ENCODE measurements at regions not wholly inside any gene's neighbourhood (a gene's known extent, or its start where the extent isn't known, plus 50 kb on each side); places are given as distances from the start of the nearest gene placed in this dataset.

DNA sequence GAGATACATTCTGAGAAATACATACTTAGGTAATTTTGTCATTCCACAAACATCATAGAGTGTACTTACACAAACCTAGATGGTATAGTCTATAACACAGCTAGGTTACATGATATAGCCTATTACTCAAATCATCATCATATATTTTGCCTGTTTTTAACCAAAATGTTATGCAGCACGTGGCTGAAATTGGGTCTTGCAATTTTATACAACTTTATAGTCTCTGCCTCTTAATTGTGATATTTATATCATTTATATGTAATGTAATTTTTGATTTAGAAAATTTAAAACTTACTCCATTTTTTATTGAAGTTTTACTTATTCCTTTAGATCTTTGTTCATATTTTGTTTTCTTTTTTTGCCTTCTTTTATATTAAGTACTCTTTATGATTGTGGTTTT, 350.7 kb upstream of the DCN start:
- no peak overlapping the region for H3K4me2 ChIP-seq (ENCODE audit: insufficient read depth, low read length)
- no peaks in the 10 kb centered on the region for H4K20me1 ChIP-seq (ENCODE audit: insufficient read depth, low read length)
- DNase-seq (no peak), ATAC-seq (ENCODE audit: insufficient read depth, low read depth) (no peak)
- no peaks in the 10 kb centered on the region for H3K79me2 ChIP-seq (ENCODE audit: insufficient read depth, low read length)
- no peak for TF ChIP-seq EZH2 (IDR thresholded peaks at IDR 0.05; ENCODE audit: borderline replicate concordance, low read depth, low read length, severe bottlenecking)
- no peak for TF ChIP-seq CTCF (IDR thresholded peaks at IDR 0.05; ENCODE audit: borderline replicate concordance, extremely low read depth, low read length, poor library complexity, severe bottlenecking)
- no peak overlapping the region for H3K27ac ChIP-seq (ENCODE audit: low read length)
- H3K36me3 ChIP-seq (ENCODE audit: insufficient read depth, low read length) = no peaks in the 10 kb centered on the region
- H3K4me3 ChIP-seq (ENCODE audit: low read depth in 1 of 2, low read length in 2 of 2) = no peak overlapping the region
- H3K4me1 ChIP-seq (ENCODE audit: insufficient read depth, low read length) = no peaks in the 10 kb centered on the region
- no peaks in the 10 kb centered on the region for H3K27me3 ChIP-seq (ENCODE audit: insufficient read depth, low read length, poor library complexity)
- no peak overlapping the region for H3K9ac ChIP-seq (ENCODE audit: low read depth, low read length)
- H3K9me3 ChIP-seq (ENCODE audit: insufficient read depth, low read length, severe bottlenecking) = peaks cover 13% of the 10 kb centered on the region
- H2AFZ ChIP-seq (ENCODE audit: low read depth, low read length) = no peak overlapping the region

GRCh38 chr12:91529829-91530228, 347.2 kb upstream of the DCN start:
- Histone ChIP-seq H3K27me3 (ENCODE audit: insufficient read depth, low read length, poor library complexity) (no peaks in the 10 kb centered on the region), H3K27ac (ENCODE audit: low read length) (no peak overlapping the region), H3K4me1 (ENCODE audit: insufficient read depth, low read length) (no peaks in the 10 kb centered on the region), H3K9ac (ENCODE audit: low read depth, low read length) (no peak overlapping the region), H3K36me3 (ENCODE audit: insufficient read depth, low read length) (no peaks in the 10 kb centered on the region), H3K9me3 (ENCODE audit: insufficient read depth, low read length, severe bottlenecking) (peaks cover 13% of the 10 kb centered on the region), H3K4me2 (ENCODE audit: insufficient read depth, low read length) (no peak overlapping the region), H3K4me3 (ENCODE audit: low read depth in 1 of 2, low read length in 2 of 2) (no peak overlapping the region), H4K20me1 (ENCODE audit: insufficient read depth, low read length) (no peaks in the 10 kb centered on the region), H3K79me2 (ENCODE audit: insufficient read depth, low read length) (no peaks in the 10 kb centered on the region), H2AFZ (ENCODE audit: low read depth, low read length) (no peak overlapping the region)
- ATAC-seq (ENCODE audit: insufficient read depth, low read depth) (no peak), DNase-seq (no peak)
- TF ChIP-seq EZH2 (IDR thresholded peaks at IDR 0.05; ENCODE audit: borderline replicate concordance, low read depth, low read length, severe bottlenecking) (no peak), CTCF (IDR thresholded peaks at IDR 0.05; ENCODE audit: borderline replicate concordance, extremely low read depth, low read length, poor library complexity, severe bottlenecking) (no peak)

- H3K4me3 ChIP-seq (ENCODE audit: low read depth in 1 of 2, low read length in 2 of 2) = no peak overlapping the region
Measured at GRCh38 chr12:91523831-91524230, 341.2 kb upstream of the DCN start.

More at GRCh38 chr12:91523831-91524230, 341.2 kb upstream of the DCN start:
- Histone ChIP-seq H3K36me3 (ENCODE audit: insufficient read depth, low read length) (no peaks in the 10 kb centered on the region), H3K79me2 (ENCODE audit: insufficient read depth, low read length) (no peaks in the 10 kb centered on the region), H3K4me2 (ENCODE audit: insufficient read depth, low read length) (no peak overlapping the region), H3K4me1 (ENCODE audit: insufficient read depth, low read length) (no peaks in the 10 kb centered on the region), H3K27me3 (ENCODE audit: insufficient read depth, low read length, poor library complexity) (no peaks in the 10 kb centered on the region), H3K9ac (ENCODE audit: low read depth, low read length) (no peak overlapping the region), H3K27ac (ENCODE audit: low read length) (no peak overlapping the region), H2AFZ (ENCODE audit: low read depth, low read length) (no peak overlapping the region), H4K20me1 (ENCODE audit: insufficient read depth, low read length) (no peaks in the 10 kb centered on the region), H3K9me3 (ENCODE audit: insufficient read depth, low read length, severe bottlenecking) (no peaks in the 10 kb centered on the region)
- no peak for TF ChIP-seq CTCF (IDR thresholded peaks at IDR 0.05; ENCODE audit: borderline replicate concordance, extremely low read depth, low read length, poor library complexity, severe bottlenecking)
- no peak for TF ChIP-seq EZH2 (IDR thresholded peaks at IDR 0.05; ENCODE audit: borderline replicate concordance, low read depth, low read length, severe bottlenecking)
- no peak for ATAC-seq (ENCODE audit: insufficient read depth, low read depth)
- no peak for DNase-seq
